NB4 (cell line): ENCODE measurements at regions not wholly inside any gene's neighbourhood (a gene's known extent, or its start where the extent isn't known, plus 50 kb on each side); places are given as distances from the start of the nearest gene placed in this dataset.

ENCODE experiments used
- DNase-seq: peaks from one replicate; pipeline ENCODE4 v3.0.0; 2010; ENCODE audit warnings: low read depth
- H3K4me3 ChIP-seq: one replicate; pipeline ENCODE4 v1.5.1; 2011; ENCODE audit warnings: mild to moderate bottlenecking, low read depth, low read length, moderate library complexity
- MYC ChIP-seq: IDR thresholded peaks from 2 replicates; pipeline ENCODE4 v1.6.1; 2011; ENCODE audit warnings: low read depth, low read length
- POLR2A ChIP-seq: IDR thresholded peaks from 2 replicates; pipeline ENCODE4 v1.6.1; 2011; ENCODE audit warnings: mild to moderate bottlenecking; ENCODE audit not compliant: insufficient read length; ENCODE audit errors: extremely low read depth
- TF ChIP-seq, protein P1 (sequence below): IDR thresholded peaks from one replicate; pipeline ENCODE4 v1.5.1; 2012; ENCODE audit warnings: low read depth, low read length
- TF ChIP-seq, protein P2 (sequence below): IDR thresholded peaks from 2 replicates; pipeline ENCODE4 v1.6.1; 2011; ENCODE audit warnings: low read depth, low read length

DNA sequence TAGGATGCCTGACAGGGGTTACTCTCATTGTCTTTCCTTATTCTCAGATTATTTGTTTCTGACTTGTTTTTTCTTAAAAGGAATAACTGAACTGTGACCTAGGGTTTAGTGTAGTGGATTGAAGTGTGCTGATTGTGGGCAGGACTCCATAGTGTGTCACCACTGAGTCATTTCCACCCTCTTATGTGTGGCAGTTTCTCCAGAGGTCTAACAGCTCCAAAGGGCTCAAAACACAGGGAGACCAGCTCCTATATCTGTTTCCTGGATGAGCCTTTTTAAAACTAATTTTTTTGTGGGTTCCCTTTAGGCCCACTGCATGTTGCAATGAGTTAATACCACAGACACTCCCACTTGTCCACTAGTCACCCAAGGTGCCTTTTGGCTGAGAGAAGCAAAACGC lies 951.1 kb upstream of the ADGRB3 start:
- no peak for TF ChIP-seq POLR2A
- no peak for TF ChIP-seq MYC
- TF ChIP-seq, protein P1, sequence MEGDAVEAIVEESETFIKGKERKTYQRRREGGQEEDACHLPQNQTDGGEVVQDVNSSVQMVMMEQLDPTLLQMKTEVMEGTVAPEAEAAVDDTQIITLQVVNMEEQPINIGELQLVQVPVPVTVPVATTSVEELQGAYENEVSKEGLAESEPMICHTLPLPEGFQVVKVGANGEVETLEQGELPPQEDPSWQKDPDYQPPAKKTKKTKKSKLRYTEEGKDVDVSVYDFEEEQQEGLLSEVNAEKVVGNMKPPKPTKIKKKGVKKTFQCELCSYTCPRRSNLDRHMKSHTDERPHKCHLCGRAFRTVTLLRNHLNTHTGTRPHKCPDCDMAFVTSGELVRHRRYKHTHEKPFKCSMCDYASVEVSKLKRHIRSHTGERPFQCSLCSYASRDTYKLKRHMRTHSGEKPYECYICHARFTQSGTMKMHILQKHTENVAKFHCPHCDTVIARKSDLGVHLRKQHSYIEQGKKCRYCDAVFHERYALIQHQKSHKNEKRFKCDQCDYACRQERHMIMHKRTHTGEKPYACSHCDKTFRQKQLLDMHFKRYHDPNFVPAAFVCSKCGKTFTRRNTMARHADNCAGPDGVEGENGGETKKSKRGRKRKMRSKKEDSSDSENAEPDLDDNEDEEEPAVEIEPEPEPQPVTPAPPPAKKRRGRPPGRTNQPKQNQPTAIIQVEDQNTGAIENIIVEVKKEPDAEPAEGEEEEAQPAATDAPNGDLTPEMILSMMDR, result no peak
- TF ChIP-seq, protein P2, sequence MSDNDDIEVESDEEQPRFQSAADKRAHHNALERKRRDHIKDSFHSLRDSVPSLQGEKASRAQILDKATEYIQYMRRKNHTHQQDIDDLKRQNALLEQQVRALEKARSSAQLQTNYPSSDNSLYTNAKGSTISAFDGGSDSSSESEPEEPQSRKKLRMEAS, result no peak
- DNase-seq, result peak; percentile 97
- H3K4me3 ChIP-seq, result no peak overlapping the region

DNA sequence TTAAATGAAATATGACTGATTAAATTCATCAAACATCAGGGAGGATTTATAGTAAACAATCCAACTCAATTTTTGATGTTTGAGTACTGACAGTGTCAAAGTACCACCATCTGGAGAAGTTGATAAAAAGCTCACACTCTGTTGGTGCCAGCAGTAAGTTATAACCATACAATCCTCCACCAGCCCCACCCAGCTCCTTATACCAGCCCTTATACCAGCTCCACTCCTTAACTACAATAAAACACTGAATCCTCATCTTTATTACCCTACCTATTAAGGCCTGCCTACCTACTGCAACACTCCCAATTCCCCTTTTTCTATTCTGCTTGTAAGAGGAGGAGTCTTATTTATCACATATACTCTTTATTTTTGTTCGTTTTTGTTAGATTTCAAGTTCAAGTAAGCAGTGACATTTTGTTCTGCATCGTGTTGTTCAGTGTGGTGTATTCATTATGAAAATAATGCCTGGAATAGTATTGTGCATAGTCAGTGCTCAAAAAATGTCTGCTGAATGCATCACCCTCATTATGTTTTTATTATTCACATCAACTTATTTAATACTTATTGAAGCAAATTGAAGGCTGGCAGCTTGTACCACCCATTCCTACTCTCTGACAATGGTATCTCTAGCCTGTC lies 954.7 kb upstream of the ADGRB3 start:
- TF ChIP-seq, protein P2, result no peak
- TF ChIP-seq, protein P1, result no peak
- TF ChIP-seq MYC, result no peak
- no peak for TF ChIP-seq POLR2A
- DNase-seq, result no peak
- no peak overlapping the region for H3K4me3 ChIP-seq

DNA sequence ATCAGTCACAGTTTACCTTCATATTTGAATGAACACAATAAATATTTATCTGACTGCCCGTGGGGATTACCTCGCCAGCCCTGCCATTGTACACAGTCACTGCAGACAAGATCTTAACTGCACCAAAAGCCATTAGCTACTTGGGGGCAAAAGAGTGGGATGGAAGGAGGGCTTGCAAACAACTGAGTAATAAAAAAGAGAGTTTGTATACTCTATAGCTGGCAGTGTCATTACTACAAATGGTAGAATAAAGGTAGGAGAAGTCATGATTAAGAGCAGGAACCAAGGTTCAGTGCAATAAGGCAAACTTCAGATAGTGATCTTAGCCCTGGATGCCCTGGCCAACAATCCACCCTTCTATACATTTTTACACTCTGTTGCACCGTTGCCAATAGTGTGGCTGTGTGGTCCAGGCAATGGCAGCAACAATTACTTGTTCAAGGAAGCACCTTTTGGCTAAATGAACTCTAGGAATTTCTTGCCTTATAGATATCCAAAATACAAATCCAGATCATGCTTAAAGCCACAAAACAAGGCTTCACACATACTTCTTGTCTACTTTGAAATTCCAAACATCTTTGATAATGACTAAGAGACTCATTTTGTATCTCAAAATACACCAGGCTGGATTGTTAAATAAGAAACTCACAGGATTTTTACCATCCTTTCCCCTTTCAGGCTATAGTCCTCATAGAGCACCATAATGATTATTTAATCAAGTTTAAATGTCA lies 955.4 kb upstream of the ADGRB3 start:
- TF ChIP-seq, protein P1, result no peak
- TF ChIP-seq MYC, result no peak
- TF ChIP-seq POLR2A, result no peak
- TF ChIP-seq, protein P2, result no peak
- no peak for DNase-seq

DNA sequence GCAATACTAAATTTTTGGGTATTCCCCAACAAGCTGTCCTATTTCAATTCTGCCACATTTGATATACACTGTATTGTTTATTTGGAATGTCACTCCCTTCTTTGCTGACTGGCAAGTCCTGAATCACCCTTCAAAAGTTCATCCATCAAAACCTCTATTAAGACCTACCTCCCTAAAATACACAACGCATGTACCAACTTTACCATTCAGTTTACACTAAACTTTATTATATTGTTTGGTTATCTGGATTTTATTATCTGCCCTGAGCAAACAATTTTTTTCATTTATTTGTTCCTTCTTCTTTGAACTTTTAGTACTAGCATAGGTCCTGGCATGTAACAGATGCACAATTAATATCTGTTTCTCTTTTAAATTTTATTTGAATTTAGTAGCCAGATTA lies 958.2 kb upstream of the ADGRB3 start:
- no peak for DNase-seq
- H3K4me3 ChIP-seq, result no peak overlapping the region
- TF ChIP-seq, protein P1, result no peak
- TF ChIP-seq, protein P2, result no peak
- no peak for TF ChIP-seq POLR2A
- TF ChIP-seq MYC, result no peak

More for the DNA sequence above, 955.4 kb upstream of the ADGRB3 start:
- no peak overlapping the region for H3K4me3 ChIP-seq

DNA sequence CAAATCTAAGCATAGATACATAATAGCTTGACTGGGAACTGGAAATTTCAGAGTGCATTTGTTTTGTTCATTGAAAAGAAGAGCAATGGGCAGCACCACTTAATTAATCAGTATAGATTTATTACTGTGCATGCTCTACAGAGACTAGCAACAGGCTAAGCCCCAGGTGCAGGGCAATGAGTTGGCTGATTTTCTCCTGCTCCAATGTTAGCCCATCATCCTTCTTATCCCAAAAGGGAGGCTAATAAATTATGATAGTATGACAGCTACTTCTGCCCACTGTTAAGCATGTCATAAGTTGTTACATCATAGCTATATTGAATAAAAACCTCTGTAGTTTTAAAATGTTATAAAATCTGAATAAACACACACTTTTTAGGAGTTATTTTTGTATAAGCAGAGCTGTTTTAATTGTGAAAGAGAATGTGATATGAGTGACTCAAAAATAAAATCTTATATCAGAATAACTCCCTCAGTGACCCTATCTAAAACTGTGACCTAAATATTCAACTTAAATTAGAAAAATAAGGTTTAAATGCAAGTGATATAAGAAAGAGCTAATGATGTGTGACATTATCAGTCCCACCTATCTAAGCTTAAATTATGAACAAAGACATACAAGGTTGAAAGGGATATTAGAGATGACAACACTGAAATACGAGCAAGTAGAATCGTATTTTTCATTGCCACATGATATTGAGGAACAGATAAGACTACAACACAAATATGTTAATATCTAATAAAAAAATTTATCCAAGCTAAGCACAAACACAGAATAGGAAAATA lies 967.3 kb upstream of the ADGRB3 start:
- no peak for DNase-seq
- H3K4me3 ChIP-seq, result no peak overlapping the region
- TF ChIP-seq POLR2A, result no peak
- TF ChIP-seq MYC, result no peak
- TF ChIP-seq, protein P2, result no peak
- TF ChIP-seq, protein P1, result no peak
